K562 (cell line): ENCODE measurements at regions not wholly inside any gene's neighbourhood (a gene's known extent, or its start where the extent isn't known, plus 50 kb on each side); places are given as distances from the start of the nearest gene placed in this dataset.

Experiments used
- ATAC-seq: fragments of 200-7000 bp; cut with Tn5 transposase; 3 replicates; pipeline ENCODE4 v1.9.1; 2020; ENCODE audit warnings: moderate library complexity
- BruUV-seq: library from RNA; stranded (reverse); fragments of 400-500 nt; replicated peaks from 2 replicates; lab custom pipeline; 2021; lab: Mats Ljungman, UMichigan
- CTCF ChIA-PET: fragments of 300-600 bp; formaldehyde crosslinking; extraction: SDS; loops from one replicate; lab custom pipeline; 2021; ENCODE audit warnings: low intra/inter-chr PET ratio; lab: Yijun Ruan, JAX
- POLR2A ChIA-PET: fragments of 300-600, 350-650 bp; sonication (Branson Sonifier 250); formaldehyde crosslinking; extraction: SDS; loops from one replicate; lab custom pipeline; 2021; ENCODE audit warnings: antibody characterized with exemption, inconsistent platforms; lab: Yijun Ruan, JAX
- DNase-seq, 4 experiments: peaks; one replicate each; pipeline versions ENCODE4 v3.0.0 to v3.0.0-alpha.2; 2011 to 2018; ENCODE audit warnings: low spot score in 3 of 4, mixed read lengths in 3 of 4; ENCODE audit errors: extremely low read depth in 1 of 4
- FAIRE-seq: peaks from 2 replicates; lab custom pipeline; 2011; peaks lifted over from hg19 to GRCh38; lab: Jason Lieb, UNC
- H2AFZ ChIP-seq: 2 replicates; pipeline ENCODE4 v1.6.0; 2011; ENCODE audit warnings: low read depth, low read length, control low read depth, inconsistent platforms
- H3K27ac ChIP-seq: fragments of 200-600 bp; 3 replicates; pipeline ENCODE4 v1.8.0; 2011; ENCODE audit warnings: low read depth, mild to moderate bottlenecking, control low read depth, inconsistent platforms, low read length, moderate library complexity, mixed read lengths; ENCODE audit errors: extremely low read depth
- H3K27me3 ChIP-seq, 2 experiments: fragments of 300-600 bp in 1 of 2; 2 replicates in 1 of 2; 3 replicates in 1 of 2; pipeline versions ENCODE4 v1.6.0 to v1.8.0; 2011; ENCODE audit warnings: inconsistent platforms in 2 of 2, low read length in 2 of 2, mild to moderate bottlenecking in 1 of 2, mixed read lengths in 1 of 2, moderate library complexity in 1 of 2; ENCODE audit not compliant: control insufficient read depth in 2 of 2, insufficient read depth in 2 of 2
- H3K36me3 ChIP-seq: fragments of 300-600 bp; 3 replicates; pipeline ENCODE4 v1.8.0; 2011; ENCODE audit warnings: mild to moderate bottlenecking, low read length, inconsistent platforms; ENCODE audit not compliant: control insufficient read depth, insufficient read depth
- H3K4me1 ChIP-seq, 2 experiments: fragments of 200-600 bp in 1 of 2; replicated peaks in 1 of 2; 2 replicates in 1 of 2; 3 replicates in 1 of 2; pipeline versions ENCODE4 v1.5.1 to v1.8.0; 2011; ENCODE audit warnings: inconsistent platforms in 2 of 2, low read length in 2 of 2, mild to moderate bottlenecking in 1 of 2, mixed read lengths in 1 of 2, moderate library complexity in 1 of 2; ENCODE audit not compliant: control insufficient read depth in 2 of 2, insufficient read depth in 2 of 2
- H3K4me2 ChIP-seq: 2 replicates; pipeline ENCODE4 v1.6.1; 2011; ENCODE audit warnings: low read length, control low read depth, inconsistent platforms, mixed read lengths; ENCODE audit not compliant: insufficient read depth
- H3K4me3 ChIP-seq: fragments of 200-600 bp; sonication (generic), shearing (Covaris generic); 2 replicates; pipeline ENCODE4 v1.5.1; 2016; ENCODE audit warnings: control low read depth, inconsistent platforms
- H3K79me2 ChIP-seq: fragments of 200-600 bp; 3 replicates; pipeline ENCODE4 v1.8.0; 2011; ENCODE audit warnings: low read length, inconsistent platforms; ENCODE audit not compliant: control insufficient read depth, insufficient read depth
- H3K9ac ChIP-seq, 2 experiments: 2 replicates each; pipeline versions ENCODE4 v1.6.0 to v1.6.1; 2011; ENCODE audit warnings: low read depth in 2 of 2, low read length in 2 of 2, control low read depth in 1 of 2, inconsistent platforms in 1 of 2, mild to moderate bottlenecking in 1 of 2, mixed read lengths in 1 of 2; ENCODE audit not compliant: insufficient read depth in 1 of 2
- H3K9me1 ChIP-seq: one replicate; pipeline ENCODE4 v1.6.0; 2011; ENCODE audit warnings: inconsistent platforms, mild to moderate bottlenecking, low read length, moderate library complexity; ENCODE audit not compliant: control insufficient read depth, insufficient read depth
- H3K9me3 ChIP-seq: replicated peaks from 2 replicates; pipeline ENCODE4 v1.5.1; 2011; ENCODE audit warnings: low read depth, low read length, inconsistent platforms; ENCODE audit not compliant: control insufficient read depth, insufficient read depth
- H4K20me1 ChIP-seq: replicated peaks from 2 replicates; pipeline ENCODE4 v1.6.1; 2011; ENCODE audit warnings: low read length, inconsistent platforms, mixed read lengths; ENCODE audit not compliant: control insufficient read depth, insufficient read depth
- CREB3 ChIP-seq: fragments of 450-650 bp; conservative IDR thresholded peaks from 2 replicates; pipeline ENCODE4 v1.6.1; 2016; ENCODE audit warnings: missing genetic modification characterization, low read depth, mild to moderate bottlenecking, missing compliant biosample characterization, moderate library complexity
- MEF2D ChIP-seq: conservative IDR thresholded peaks from 2 replicates; pipeline ENCODE4 v1.6.1; 2016; ENCODE audit warnings: low read depth, missing genetic modification characterization, missing compliant biosample characterization
- SRSF3 ChIP-seq: fragments of 200-400 bp; formaldehyde crosslinking; IDR thresholded peaks from 2 replicates; pipeline ENCODE4 v1.6.1; 2016; ENCODE audit warnings: mild to moderate bottlenecking, low read length, moderate library complexity; ENCODE audit not compliant: insufficient read depth
- ZBTB8A ChIP-seq: fragments of 450-650 bp; IDR thresholded peaks from 2 replicates; pipeline ENCODE4 v1.6.1; 2018; ENCODE audit warnings: mild to moderate bottlenecking, moderate library complexity; ENCODE audit not compliant: partially characterized antibody
- ZC3H11A ChIP-seq: IDR thresholded peaks from 2 replicates; pipeline ENCODE4 v1.6.1; 2012; ENCODE audit warnings: low read depth, low read length, improper control_type of control experiment
- WGBS: fragments of 100-300 bp; shearing (Covaris generic); methylation state at CpG from one replicate; pipeline ENCODE4 v1.1.6; 2016; ENCODE audit warnings: low coverage, mixed read lengths; ENCODE audit not compliant: insufficient coverage; ENCODE audit errors: missing lambda C conversion rate; 5-methylcytosine and 5-hydroxymethylcytosine counted together
- in situ Hi-C: fragments of 300-500 bp; cut with MboI; formaldehyde crosslinking; loops from 4 replicates; pipeline ENCODE4 v1.15.0; 2018; ENCODE audit warnings: inconsistent platforms, mixed read lengths
- intact Hi-C: fragments of 100-400 bp; cut with micrococcal nuclease; formaldehyde crosslinking; loops from 2 replicates; pipeline ENCODE4 v1.14.2; 2022

GRCh38 chr6:110034667-110035036, 56.5 kb downstream of the GPR6 start:
- no peaks in the 10 kb centered on the region for H4K20me1 ChIP-seq
- H3K36me3 ChIP-seq, result no peaks in the 10 kb centered on the region
- intact Hi-C loops, result loop anchor here (5.0 to 10.0 kb wide), 2 partner anchors 140 to 358 kb away; no protein-coding TSS in a partner anchor
- POLR2A ChIA-PET, result no interaction called here
- H2AFZ ChIP-seq, result no peak overlapping the region
- peaks cover 4 to 29% of the 10 kb centered on the region in 2 experiments; a peak in 3 of 5 replicates for H3K27me3 ChIP-seq
- no peaks in the 10 kb centered on the region for H3K79me2 ChIP-seq
- FAIRE-seq (no peak), ATAC-seq (no peak), DNase-seq (no peak)
- H3K27ac ChIP-seq, result no peak overlapping the region
- no peak overlapping the region for H3K4me2 ChIP-seq
- no peaks in the 10 kb centered on the region for H3K4me1 ChIP-seq
- CTCF ChIA-PET, result no interaction called here
- in situ Hi-C loops, result loop anchor here (25.0 kb wide), 1 partner anchor 497 kb away; no protein-coding TSS in a partner anchor
- H3K9me1 ChIP-seq, result no peaks in the 10 kb centered on the region
- TF ChIP-seq CREB3, result no peak
- no peak for TF ChIP-seq ZC3H11A
- TF ChIP-seq MEF2D (tag), result no peak
- no peak for TF ChIP-seq SRSF3
- no peak for TF ChIP-seq ZBTB8A
- no peak overlapping the region for H3K9ac ChIP-seq
- WGBS, result 0% methylated on average over 8 of the region's 8 CpGs
- no peak overlapping the region for H3K4me3 ChIP-seq
- no TSS peak for BruUV-seq
- H3K9me3 ChIP-seq, result no peaks in the 10 kb centered on the region
